Dermis microvascular lymphatic vessel endothelial cell (primary cell): ENCODE measurements at regions not wholly inside any gene's neighbourhood (a gene's known extent, or its start where the extent isn't known, plus 50 kb on each side); places are given as distances from the start of the nearest gene placed in this dataset.
"Not testable (repeated sequence)": the region's sequence is repeated elsewhere in the genome, so short reads cannot be mapped to it uniquely, and the experiment has no call there.

Source experiments
- DNase-seq, 2 donors: peaks; one replicate each; pipeline versions ENCODE4 v3.0.0 to v3.0.0-alpha.2; 2010; ENCODE audit warnings: low read depth in 2 of 2

DNA sequence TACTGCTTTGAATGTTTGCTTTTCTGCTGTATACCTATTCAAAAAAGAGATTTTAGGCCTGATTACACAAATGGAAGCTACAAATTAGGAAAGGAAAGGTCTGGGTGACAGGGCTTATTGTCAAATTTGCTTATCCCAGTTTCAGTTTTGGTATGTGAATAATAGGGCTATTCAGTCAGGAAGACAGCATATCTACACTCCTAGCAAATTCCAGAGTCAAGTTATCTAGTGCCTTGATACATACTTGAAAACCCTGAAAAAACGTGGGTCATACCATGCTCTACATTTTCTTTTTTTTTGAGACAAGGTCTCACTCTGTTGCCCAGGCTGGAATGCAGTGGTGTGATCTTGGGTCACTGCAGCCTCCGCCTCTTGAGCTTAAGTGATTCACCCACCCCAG, 59.2 kb upstream of the CCDC180 start:
- not testable (repeated sequence) for DNase-seq

DNA sequence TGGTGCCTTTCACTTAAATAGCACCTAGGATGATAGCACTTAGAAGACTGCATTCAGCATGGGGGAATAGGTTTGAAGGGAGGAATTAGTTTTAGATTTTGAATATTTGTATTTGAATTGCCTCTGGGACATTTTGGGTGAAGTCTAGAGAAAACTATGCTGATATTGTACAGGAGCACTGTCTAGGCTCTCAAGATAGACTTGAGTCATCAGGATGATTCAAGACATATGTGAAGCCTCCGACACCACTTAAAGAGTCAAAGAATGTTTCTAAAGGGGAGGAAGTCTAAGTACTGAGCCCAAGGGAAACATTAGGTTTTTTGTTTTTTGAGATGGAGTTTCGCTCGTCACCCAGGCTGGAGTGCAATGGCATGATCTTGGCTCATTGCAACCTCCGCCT, 63.9 kb upstream of the CCDC180 start:
- DNase-seq = no peak

DNA sequence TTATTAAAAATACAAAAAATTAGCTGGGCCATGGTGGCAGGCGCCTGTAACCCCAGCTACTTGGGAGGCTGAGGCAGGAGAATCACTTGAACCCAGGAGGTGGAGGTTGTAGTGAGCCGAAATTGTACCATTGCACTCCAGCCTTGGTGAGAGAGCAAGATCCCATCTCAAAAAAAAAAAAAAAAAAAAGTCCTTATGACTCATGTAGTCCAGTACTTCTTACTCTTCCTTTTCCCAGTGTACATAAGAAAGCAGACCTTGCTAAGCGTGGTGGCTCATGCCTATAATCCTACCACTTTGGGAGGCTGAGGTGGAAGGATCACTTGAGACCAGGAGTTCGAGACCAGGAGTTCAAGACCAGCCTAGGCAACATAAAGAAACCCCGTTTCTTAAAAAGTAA, 66.0 kb upstream of the CCDC180 start:
- DNase-seq = not testable (repeated sequence)

DNA sequence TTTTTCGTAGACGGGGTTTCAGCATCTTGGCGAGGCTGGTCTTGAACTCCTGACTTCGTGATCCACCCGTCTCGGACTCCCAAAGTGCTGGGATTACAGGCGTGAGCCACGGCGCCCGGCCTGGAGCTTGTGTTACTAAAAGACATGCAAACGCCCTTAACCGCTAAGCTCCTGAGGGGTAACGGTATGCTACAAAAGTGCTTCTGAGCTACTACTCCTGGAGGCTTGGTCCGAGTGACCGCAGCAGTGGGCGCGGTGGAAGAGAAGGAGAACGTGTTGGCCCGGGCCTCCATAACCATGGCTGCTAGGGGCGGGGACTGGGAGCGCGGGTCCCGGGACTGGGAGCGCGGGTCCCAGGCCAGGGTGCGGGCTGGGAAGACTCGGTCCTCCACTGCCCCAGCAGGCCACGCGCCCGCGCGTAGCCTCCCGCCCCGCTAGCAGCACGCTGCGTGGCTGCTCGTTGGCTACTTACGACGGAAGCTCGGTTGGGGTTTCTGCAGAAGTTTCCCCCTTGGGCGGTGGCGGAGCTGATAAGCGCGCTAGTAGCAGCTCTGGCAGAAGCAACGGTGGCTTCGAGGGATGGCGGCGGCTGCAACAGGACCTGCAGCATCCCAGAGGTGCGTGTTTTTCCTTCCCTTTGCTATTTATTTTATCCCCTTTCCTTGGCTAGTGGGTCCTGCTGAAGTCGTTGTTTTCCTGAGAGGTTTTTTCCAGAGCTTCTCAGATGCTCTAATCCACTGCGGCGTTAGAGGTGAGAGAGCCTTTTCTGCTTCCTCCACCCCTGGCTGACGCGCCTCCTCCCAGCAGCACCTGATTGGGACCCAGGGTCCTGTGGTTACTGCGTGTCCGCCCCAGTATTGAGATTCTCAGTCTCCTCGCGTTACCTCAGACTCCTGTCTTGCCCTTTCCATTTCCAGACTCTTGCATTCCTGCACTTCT, 69.2 kb upstream of the CCDC180 start:
- peak; percentile 33 to 75 for DNase-seq

DNA sequence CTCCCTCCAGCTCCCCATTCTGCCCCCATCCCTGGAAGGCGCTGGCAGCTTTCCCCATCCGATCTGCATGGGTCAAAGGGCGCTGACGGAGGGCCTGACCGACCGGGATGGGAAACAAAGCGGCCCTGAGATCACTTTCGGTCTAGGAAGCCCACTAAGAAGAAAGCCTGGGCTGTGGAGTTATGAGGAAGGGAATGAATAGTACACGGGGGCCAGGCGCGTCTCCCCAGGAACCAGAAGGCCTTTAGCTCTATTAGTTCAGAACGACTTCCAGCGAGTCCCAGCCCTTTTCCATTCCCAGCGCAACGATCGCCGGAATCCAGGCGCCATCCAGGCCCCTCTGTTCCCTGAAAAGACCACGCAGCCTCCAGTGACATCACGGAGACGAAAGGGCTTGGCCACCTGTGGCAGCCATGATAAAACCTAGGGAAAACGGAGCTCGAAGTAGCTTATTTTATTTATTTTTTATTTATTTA, 70.1 kb upstream of the CCDC180 start:
- DNase-seq = no peak

DNA sequence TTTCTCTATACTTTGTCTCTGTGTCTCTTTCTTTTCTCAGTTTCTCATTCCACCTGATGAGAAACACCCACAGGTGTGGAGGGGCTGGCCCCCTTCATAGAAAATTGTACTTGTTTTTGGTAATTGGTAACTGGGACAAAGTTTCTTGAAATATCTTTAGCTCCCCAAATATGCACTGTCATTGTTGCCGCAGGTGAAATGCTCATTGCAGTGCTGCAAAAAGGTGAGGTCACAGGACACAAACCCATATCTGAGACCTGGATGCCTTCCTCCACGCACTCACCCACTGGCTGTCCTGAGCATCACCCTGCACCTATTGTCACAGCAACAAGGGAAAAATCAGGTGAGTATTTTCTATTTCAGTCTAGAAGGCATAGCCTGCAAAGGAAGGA, 74.5 kb upstream of the CCDC180 start:
- not testable (repeated sequence) for DNase-seq

DNA sequence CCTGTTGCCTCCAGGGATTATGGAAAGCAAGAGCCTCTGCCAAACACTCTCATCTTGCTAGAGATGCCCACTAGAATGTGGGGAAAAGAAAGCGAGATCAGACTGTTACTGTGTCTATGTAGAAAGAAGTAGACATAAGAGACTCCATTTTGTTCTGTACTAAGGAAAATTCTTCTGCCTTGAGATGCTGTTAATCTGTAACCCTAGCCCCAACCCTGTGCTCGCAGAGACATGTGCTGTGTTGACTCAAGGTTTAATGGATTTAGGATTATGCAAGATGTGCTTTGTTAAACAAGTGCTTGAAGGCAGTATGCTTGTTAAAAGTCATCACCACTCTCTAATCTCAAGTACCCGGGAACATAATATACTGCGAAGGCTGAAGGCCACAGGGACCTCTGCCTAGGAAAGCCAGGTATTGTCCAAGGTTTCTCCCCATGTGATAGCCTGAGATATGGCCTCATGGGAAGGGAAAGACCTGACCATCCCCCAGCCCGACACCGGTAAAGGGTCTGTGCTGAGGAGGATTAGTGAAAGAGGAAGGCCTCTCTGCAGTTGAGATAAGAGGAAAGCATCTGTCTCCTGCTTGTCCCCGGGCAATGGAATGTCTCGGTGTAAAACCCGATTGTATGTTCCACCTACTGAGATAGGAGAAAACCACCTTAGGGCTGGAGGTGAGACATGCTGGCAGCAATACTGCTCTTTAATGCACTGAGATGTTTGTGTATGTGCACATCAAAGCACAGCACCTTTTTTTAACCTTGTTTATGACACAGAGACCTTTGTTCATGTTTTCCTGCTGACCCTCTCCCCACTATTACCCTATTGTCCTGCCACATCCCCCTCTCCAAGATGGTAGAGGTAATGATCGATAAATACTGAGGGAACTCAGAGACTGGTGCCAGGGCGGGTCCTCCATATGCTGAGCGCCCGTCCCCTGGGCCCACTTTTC, 75.1 kb upstream of the CCDC180 start:
- DNase-seq = not testable (repeated sequence)

DNA sequence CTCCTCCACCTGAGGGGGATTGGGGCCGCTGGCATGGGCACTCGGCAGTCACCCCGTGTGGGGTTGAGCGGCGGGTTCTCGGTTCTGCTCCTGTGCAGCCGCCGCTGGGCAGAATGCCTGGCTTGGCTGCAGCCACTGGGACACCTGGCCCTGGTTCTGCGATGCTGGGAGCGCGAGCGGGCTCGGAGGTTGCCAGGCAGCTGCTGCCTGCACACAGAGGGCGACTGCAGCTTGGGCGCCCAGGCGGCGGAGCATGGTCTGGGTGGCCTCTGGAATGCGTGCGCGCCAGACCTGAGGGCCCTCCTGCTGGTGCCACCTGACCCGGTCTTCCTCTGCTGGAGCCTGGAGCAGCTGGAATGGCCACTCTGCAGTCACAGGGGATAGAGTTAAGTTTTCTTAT, 85.1 kb upstream of the CCDC180 start:
- not testable (repeated sequence) for DNase-seq

DNA sequence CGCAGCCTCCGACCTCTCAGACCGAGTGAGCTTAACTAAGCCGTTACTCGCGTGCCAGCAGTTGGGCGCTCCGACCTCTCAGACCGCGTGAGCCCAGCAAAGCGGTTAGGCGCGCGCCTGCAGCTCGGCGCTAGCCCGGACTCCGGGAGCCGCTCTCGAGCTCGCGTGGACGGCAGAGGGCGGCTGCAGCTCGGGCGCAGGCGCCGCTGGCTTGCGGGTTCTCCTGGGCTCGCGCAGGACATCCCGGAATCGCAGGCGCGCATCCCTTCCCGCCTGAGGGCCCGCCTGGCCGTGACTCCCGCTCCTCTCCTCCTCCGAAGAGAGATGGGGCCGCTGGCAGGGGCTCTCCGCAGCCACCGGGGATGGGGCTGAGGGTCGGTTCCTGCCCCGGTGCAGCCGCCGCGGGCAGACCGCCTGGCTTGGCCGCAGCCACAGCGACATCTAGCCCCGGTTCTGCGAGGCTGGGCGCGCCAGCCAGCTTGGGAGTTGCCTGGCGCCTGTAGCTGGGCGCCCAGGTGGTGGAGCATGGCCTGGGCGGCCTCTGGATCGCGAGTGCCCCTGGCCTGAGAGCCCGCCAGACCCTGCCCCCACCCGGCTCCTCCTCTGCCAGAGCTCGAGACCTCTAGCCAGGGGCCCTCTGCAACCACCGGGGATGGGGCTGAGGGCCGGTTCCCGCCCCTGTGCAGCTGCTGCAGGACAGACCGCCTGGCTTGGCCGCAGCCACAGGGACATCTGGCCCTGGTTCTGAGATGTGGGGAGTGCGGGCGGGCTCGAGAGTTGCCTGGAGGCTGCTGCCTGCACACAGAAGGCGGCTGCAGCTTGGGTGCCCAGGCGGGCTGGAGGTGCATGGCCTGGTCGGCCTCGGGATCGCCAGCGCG, 85.7 kb upstream of the CCDC180 start:
- DNase-seq = peak; percentile 24 to 72

DNA sequence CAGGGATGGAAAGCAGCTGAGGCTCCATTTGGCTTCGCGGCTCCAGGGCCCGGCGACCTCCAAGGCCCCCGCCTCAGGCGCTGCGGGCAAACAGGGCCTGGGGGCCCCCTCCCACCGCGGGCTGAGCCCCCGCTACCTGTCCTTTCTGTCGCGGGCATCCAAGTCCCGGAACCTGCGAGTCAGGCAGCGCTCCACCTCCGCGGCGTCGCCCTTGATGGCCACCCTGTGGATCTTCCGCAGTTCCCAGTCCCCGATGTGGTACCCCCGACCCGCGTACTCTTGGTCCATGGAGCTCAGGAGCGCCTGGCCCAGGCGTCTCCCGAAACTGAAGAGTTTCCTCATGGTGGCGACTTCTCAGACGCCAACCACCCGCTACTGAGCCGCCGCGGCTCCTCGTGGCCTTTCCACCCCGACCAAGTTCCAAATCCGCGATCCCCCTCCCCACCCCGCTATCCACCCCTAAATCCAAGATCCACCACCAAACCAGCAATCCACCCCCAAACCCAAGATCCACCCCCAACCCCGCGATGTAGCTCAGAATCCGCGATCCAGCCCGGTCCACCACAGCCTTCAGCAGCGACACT, 86.5 kb upstream of the CCDC180 start:
- DNase-seq = no peak

DNA sequence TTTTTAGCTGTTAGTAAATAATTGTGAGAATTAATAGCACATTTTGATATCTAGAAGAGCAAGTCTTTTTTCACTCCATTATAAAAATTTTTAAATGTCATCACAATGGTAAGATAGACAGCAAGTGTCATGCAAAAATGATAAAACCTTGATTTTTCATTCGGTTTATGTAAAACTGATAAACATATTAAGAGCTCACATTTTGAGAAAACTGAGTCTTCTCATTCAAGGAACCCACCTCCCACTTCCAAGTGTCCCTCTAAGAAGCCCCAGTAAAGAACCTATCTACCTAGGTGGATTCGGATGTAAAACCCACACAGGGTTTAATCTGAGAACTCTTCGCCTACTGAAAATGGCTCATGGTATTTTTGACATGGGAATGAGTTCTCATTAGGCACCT, 87.1 kb upstream of the CCDC180 start:
- not testable (repeated sequence) for DNase-seq

DNA sequence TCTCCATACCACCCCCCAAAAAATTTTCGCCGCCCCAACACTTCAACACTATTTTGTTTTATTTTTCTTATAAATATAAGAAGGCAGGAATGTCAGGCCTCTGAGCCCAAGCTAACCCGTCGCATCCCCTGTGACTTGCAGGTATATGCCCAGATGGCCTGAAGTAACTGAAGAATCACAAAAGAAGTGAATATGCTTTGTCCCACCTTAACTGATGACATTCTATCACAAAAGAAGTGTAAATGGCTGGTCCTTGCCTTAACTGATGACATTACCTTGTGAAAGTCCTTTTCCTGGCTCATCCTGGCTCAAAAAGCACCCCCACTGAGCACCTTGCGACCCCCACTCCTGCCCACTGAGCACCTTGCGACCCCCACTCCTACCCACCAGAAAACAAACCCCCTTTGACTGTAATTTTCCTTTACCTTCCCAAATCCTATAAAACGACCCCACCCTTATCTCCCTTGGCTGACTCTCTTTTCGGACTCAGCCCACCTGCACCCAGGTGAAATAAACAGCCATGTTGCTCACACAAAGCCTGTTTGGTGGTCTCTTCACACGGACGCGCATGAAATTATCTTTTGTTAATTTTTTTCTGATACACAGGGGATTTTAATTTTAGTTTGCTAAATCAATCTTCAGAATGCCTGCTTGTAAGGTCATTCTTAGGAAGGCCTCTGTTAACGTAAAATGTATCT, 87.9 kb upstream of the CCDC180 start:
- not testable (repeated sequence) for DNase-seq

DNA sequence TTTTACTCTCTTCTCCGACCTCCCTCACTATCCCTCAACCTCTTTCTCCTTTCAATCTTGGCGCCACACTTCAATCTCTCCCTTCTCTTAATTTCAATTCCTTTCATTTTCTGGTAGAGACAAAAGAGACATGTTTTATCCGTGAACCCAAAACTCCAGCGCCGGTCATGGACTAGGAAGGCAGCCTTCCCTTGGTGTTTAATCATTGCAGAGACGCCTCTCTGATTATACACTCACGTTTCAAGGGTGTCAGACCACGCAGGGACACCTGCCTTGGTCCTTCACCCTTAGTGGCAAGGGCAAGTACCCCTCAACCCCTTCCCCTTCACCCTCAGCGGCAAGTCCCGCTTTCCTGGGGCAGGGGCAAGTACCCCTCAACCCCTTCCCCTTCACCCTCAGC, 92.3 kb upstream of the CCDC180 start:
- not testable (repeated sequence) for DNase-seq

DNA sequence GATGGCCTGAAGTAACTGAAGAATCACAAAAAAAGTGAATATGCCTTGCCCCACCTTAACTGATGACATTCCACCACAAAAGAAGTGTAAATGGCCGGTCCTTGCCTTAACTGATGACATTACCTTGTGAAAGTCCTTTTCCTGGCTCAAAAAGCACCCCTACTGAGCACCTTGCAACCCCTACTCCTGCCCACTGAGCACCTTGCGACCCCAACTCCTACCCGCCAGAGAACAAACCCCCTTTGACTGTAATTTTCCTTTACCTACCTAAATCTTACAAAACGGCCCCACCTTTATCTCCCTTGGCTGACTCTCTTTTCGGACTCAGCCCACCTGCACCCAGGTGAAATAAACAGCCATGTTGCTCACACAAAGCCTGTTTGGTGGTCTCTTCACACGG, 92.9 kb upstream of the CCDC180 start:
- DNase-seq = not testable (repeated sequence)

DNA sequence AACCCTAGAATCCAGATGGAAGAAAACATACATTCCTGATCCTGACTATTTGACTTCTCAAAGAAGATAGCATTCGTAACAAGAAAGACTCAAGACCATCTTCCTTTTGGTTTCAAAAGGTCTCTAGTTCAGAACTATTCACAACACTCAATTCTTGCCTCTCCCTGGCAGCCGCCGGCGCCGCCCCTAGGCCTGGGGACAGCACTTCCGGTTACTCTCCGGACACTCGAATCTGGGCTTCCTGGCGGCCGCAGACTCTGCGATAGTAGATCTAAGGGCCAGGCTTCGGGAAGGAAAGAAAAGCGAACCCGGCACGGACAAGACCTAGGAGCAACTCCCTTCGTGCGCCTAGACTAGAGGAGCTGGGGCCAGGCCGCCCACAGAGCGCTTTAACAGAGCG, 107.8 kb upstream of the CCDC180 start:
- DNase-seq = not testable (repeated sequence)

DNA sequence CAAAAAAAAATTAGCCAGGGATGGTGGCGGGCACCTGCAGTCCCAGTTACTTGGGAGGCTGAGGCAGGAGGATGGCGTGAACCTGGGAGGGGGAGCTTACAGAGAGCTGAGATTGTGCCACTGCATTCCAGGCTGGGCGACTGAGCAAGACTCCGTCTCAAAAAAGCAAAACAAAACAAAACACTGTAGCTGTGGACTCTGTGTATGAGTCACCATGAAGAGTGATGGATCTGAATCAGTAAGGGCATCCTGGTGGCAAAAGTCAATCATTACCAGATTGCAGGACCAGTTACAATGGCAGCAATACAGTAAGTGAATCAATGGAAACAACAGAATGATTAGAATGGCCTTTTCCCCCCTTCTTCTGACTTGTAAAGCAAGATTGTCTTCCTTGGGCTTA, 113.7 kb upstream of the CCDC180 start:
- DNase-seq = not testable (repeated sequence)

DNA sequence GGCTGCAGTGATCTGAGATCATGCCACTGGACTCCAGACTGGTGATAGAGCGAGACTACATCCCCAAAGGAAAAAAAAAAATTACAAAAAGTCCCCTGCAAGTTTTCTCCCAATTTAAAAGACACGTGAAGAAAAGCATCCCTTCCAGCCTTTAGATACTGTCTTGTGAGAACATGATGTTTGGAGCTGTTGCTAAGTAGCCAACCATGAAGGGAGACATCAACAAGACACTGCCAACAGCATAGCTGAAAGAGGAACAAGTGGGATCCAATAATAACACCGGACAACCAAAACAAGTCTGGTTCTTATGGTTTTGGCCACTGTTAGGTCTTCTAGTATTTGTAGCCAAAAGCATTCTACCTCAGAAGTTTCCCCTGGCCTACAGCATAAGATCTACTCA, 118.9 kb upstream of the CCDC180 start:
- no peak for DNase-seq

DNA sequence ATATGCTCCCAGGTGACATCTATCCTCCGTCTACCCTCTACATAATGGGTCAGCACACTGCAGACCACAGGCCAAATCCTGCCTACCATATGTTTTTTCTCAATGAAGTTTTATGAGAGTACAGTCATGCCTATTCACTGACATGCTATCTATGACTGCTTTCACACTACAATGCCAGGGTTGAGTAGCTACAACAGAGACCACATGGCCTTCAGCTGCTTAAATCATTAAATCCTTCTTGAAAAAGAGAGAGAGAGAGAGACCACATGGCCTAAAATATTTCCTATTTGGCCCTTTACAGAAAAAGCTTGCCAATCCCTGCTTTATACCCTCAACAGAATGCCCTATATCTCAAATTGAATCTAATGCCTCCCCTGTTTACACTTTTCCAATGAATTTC, 119.8 kb upstream of the CCDC180 start:
- DNase-seq = not testable (repeated sequence)

DNA sequence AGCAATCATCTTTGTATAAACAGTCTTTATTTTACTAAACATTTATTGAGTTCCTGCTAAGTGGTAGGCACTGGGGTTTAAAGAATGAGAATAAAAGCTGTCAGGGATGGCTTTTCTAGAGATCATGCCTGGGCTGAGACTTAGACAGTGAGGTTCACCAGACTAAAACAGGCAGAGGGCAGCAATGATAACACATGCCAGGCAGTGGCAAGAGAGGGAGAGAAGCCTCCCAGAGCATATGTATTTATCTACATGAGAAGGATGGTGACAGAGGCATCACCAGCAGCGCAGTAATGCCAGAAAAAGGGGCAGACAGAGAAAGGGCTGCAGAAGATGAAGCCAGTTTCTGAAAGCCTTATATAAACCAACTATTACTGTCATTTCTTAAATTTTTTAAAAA, 121.0 kb upstream of the CCDC180 start:
- DNase-seq = no peak

DNA sequence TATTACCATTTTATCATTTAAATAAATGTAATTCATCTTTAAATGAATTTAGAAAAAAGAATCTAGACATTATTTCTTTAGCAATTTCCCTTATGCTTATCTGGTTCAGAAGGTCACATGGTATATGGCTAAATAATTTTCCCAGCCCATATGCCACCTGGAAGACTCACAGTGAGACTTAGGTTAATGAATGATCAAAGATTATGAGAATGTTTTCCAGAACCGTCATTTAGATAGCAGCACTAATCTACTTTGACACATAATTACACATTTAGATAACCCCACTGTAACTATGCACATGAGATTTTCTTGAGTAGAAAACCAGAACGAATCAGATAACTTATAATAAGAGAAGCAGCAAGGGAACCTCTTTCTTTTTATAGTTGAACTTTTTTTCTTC, 124.9 kb upstream of the CCDC180 start:
- not testable (repeated sequence) for DNase-seq
